Testis (tissue), 2 donors: ENCODE measurements at regions not wholly inside any gene's neighbourhood (a gene's known extent, or its start where the extent isn't known, plus 50 kb on each side); places are given as distances from the start of the nearest gene placed in this dataset.

ENCODE experiments used
- DNase-seq: peaks from one replicate; pipeline ENCODE4 v3.0.0-alpha.2; 2019
- H3K27ac ChIP-seq, 2 donors: fragments of 200-600 bp; sonication (generic); one replicate each; pipeline ENCODE4 v1.5.1; 2019
- H3K27me3 ChIP-seq: fragments of 200-600 bp; sonication (generic); one replicate; pipeline ENCODE4 v1.5.1; 2019
- H3K36me3 ChIP-seq: fragments of 200-600 bp; sonication (generic); one replicate; pipeline ENCODE4 v1.5.1; 2017; ENCODE audit warnings: low read depth; ENCODE audit errors: missing control alignments
- H3K4me1 ChIP-seq: fragments of 200-600 bp; sonication (generic); one replicate; pipeline ENCODE4 v1.5.1; 2019
- H3K4me3 ChIP-seq, 2 donors: fragments of 200-600 bp; sonication (generic); one replicate each; pipeline ENCODE4 v1.5.1; 2017 to 2019
- H3K9me3 ChIP-seq: fragments of 200-600 bp; sonication (generic); one replicate; pipeline ENCODE4 v1.5.1; 2017
- POLR2A ChIP-seq: fragments of 450-650 bp; IDR thresholded peaks from one replicate; pipeline ENCODE4 v1.6.1; 2017; ENCODE audit warnings: antibody characterized with exemption, mild to moderate bottlenecking, moderate library complexity
- WGBS, 2 donors: methylation state at CpG; one replicate each; pipeline ENCODE4 v1.1.5; 2018; 5-methylcytosine and 5-hydroxymethylcytosine counted together
- intact Hi-C: fragments of 100-400 bp; cut with DNase I; formaldehyde crosslinking; loops from one replicate; pipeline ENCODE4 v1.15.1; 2023; ENCODE audit warnings: low total_unique reads
- TF ChIP-seq, protein P1 (sequence below), 3 experiments: fragments of 450-650 bp in 2 of 3; fragments of 200-600 bp in 1 of 3; sonication (generic) in 1 of 3; IDR thresholded peaks; one replicate each; pipeline ENCODE4 v1.5.1; 2016 to 2019; ENCODE audit warnings: antibody characterized with exemption in 3 of 3, mild to moderate bottlenecking in 2 of 3, moderate library complexity in 1 of 3

DNA sequence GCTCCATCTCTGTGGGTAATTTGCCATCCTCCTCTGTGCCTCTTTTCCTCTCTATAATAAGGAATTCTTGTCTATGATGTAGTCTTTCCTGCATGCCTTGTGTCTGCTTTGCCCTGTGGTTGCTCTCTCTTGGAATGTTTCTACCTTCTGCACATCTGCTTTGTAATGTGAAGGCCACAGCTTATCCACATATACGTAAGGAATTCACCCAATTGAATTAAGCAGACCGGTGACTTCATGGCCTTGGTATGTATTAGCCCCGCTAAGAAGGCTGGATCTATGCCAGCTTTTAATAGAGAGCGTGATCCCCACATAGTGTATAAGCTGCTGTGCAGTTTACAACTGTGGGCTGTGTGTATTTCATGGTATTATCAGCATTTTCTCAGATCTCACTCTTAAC, 274.7 kb downstream of the RNF144A start:
- TF ChIP-seq, protein P1, sequence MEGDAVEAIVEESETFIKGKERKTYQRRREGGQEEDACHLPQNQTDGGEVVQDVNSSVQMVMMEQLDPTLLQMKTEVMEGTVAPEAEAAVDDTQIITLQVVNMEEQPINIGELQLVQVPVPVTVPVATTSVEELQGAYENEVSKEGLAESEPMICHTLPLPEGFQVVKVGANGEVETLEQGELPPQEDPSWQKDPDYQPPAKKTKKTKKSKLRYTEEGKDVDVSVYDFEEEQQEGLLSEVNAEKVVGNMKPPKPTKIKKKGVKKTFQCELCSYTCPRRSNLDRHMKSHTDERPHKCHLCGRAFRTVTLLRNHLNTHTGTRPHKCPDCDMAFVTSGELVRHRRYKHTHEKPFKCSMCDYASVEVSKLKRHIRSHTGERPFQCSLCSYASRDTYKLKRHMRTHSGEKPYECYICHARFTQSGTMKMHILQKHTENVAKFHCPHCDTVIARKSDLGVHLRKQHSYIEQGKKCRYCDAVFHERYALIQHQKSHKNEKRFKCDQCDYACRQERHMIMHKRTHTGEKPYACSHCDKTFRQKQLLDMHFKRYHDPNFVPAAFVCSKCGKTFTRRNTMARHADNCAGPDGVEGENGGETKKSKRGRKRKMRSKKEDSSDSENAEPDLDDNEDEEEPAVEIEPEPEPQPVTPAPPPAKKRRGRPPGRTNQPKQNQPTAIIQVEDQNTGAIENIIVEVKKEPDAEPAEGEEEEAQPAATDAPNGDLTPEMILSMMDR (IDR thresholded peaks at IDR 0.05), result no peak
- no peak for TF ChIP-seq POLR2A

DNA sequence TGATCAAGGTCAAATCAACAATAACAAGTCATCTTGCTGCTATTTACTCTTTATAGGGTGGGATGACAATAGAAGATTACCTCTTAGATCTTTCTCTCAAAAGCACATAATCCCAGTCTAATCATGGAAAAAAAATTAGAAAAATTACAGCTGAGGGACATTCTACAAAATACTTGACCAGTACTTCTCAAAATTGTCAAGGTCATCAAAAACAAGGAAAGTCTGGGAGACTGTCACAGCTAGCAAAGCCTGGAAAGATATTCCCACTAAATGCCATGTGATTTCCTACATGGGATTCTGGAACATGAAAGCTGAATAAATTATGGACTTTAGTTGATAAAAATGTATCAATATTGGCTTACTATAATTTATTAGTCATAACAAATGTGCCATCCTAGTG, 276.2 kb downstream of the RNF144A start:
- no peaks in the 10 kb centered on the region for H3K36me3 ChIP-seq
- TF ChIP-seq POLR2A, result no peak
- TF ChIP-seq, protein P1 (IDR thresholded peaks at IDR 0.05), result no peak

More for the DNA sequence above, 274.7 kb downstream of the RNF144A start:
- H3K27ac ChIP-seq, result no peak overlapping the region
- no peaks in the 10 kb centered on the region for H3K36me3 ChIP-seq
- WGBS, 2 donors, result 29 to 68% methylated on average over 4 of the region's 4 CpGs
- intact Hi-C loops, result no loop called here
- H3K9me3 ChIP-seq, result no peaks in the 10 kb centered on the region
- no peak for DNase-seq
- H3K4me1 ChIP-seq, result no peaks in the 10 kb centered on the region
- no peaks in the 10 kb centered on the region for H3K27me3 ChIP-seq
- no peak overlapping the region for H3K4me3 ChIP-seq

DNA sequence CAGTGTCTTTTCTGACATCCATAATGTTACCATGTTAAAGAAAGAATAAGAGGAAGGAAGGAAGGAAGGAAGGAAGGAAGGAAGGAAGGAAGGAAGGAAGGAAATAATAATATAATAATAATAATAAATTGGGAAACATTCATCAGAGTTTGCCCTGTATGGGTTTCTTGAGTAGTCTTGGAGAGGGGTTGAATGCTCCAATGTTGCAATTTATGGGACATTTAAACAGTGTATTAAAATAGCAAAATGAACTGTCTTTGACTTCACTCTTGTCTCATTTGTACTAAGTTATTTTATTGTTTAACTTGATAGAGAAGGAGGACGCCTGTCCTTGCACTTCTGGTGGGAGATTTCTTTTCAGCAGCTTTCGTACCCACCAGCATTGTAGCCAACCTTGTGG, 277.7 kb downstream of the RNF144A start:
- no peak for DNase-seq
- WGBS, 2 donors, result 59 to 64% methylated on average over 2 of the region's 2 CpGs
- H3K36me3 ChIP-seq, result no peaks in the 10 kb centered on the region
- H3K27me3 ChIP-seq, result no peaks in the 10 kb centered on the region
- H3K4me1 ChIP-seq, result no peaks in the 10 kb centered on the region
- H3K4me3 ChIP-seq, result no peak overlapping the region
- H3K27ac ChIP-seq, result no peak overlapping the region
- TF ChIP-seq, protein P1 (IDR thresholded peaks at IDR 0.05), result no peak
- TF ChIP-seq POLR2A, result no peak
- no peaks in the 10 kb centered on the region for H3K9me3 ChIP-seq
- intact Hi-C loops, result no loop called here

More for the DNA sequence above, 276.2 kb downstream of the RNF144A start:
- DNase-seq, result no peak
- Histone ChIP-seq H3K9me3 (no peaks in the 10 kb centered on the region), H3K27ac (no peak overlapping the region), H3K27me3 (no peaks in the 10 kb centered on the region), H3K4me3 (no peak overlapping the region), H3K4me1 (no peaks in the 10 kb centered on the region)
- intact Hi-C loops, result no loop called here

DNA sequence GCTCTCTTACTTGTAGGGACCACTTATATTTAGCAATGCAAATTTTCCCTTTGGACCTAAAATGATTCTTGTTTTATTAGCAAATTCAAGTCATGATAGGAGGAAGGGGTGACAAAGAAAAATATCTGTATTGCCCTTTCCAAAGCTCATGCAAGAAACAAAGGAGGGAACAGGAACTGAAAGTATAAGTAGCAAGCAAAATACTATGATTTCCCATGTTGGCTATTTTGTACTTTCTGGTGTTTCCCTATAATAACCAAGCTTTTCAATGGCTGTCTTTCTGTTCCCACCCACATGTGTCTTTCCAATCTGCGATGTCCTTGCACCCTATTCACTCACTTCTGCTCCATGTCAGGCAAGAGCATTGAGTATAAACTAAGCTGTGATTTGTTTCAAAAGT, 279.7 kb downstream of the RNF144A start:
- TF ChIP-seq, protein P1 (IDR thresholded peaks at IDR 0.05), result no peak
- TF ChIP-seq POLR2A, result no peak
- 78 to 96% methylated on average over 1 of the region's 1 CpG for WGBS, 2 donors
- Histone ChIP-seq H3K27ac (no peak overlapping the region), H3K4me3 (no peak overlapping the region), H3K27me3 (no peaks in the 10 kb centered on the region), H3K4me1 (no peaks in the 10 kb centered on the region), H3K36me3 (no peaks in the 10 kb centered on the region), H3K9me3 (no peaks in the 10 kb centered on the region)
- intact Hi-C loops, result no loop called here
- DNase-seq, result no peak

DNA sequence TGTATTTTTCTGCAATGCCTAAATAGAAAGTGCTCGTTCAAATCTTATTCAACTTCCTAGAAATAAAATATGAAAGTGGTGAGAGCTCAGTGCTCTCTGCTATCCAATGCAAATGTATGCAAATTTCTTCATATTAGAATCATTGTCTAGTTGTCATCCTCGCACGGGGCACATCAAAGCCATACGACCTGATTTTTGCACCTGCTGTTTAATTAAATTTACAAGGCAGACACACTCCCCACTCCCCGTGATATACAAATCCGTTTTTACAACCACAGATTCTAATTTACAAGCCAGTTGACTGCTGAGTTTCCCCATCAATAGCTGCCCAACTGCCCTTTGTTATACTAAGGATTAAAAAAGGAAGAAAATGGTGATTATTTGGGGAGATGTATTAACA, 284.6 kb downstream of the RNF144A start:
- Histone ChIP-seq H3K4me3 (no peak overlapping the region), H3K27me3 (no peaks in the 10 kb centered on the region), H3K9me3 (no peaks in the 10 kb centered on the region), H3K27ac (no peak overlapping the region), H3K36me3 (no peaks in the 10 kb centered on the region), H3K4me1 (no peaks in the 10 kb centered on the region)
- TF ChIP-seq POLR2A, result no peak
- TF ChIP-seq, protein P1 (IDR thresholded peaks at IDR 0.05), result no peak
- intact Hi-C loops, result no loop called here
- DNase-seq, result no peak
- WGBS, 2 donors, result 71 to 72% methylated on average over 6 of the region's 6 CpGs
